ENCODE measurements at regions not wholly inside any gene's neighbourhood (a gene's known extent, or its start where the extent isn't known, plus 50 kb on each side); places are given as distances from the start of the nearest gene placed in this dataset.

- Histone ChIP-seq H3K4me3 (no peak overlapping the region), H3K36me3 (no peaks in the 10 kb centered on the region), H3K27ac (no peak overlapping the region), H3K9me3 (no peaks in the 10 kb centered on the region), H3K4me1 (no peaks in the 10 kb centered on the region), H3K27me3 (no peaks in the 10 kb centered on the region)
- no peak for DNase-seq
- TF ChIP-seq CTCF (IDR thresholded peaks at IDR 0.05) (no peak), POLR2A (IDR thresholded peaks at IDR 0.05) (no peak)
Observed at GRCh38 chr13:71962735-71963134, 95.7 kb upstream of the DACH1 start.

GRCh38 chr13:71962126-71962525 lies 95.1 kb upstream of the DACH1 start:
- no peaks in the 10 kb centered on the region for H3K36me3 ChIP-seq
- no peaks in the 10 kb centered on the region for H3K4me1 ChIP-seq
- no peak overlapping the region for H3K27ac ChIP-seq
- no peak for DNase-seq
- TF ChIP-seq POLR2A (IDR thresholded peaks at IDR 0.05), result no peak
- no peak for TF ChIP-seq CTCF (IDR thresholded peaks at IDR 0.05)
- no peaks in the 10 kb centered on the region for H3K9me3 ChIP-seq
- H3K4me3 ChIP-seq, result no peak overlapping the region
- H3K27me3 ChIP-seq, result no peaks in the 10 kb centered on the region

- no peak for DNase-seq
- no peaks in the 10 kb centered on the region for H3K27me3 ChIP-seq
- TF ChIP-seq POLR2A (IDR thresholded peaks at IDR 0.05) (no peak), CTCF (IDR thresholded peaks at IDR 0.05) (no peak)
- H3K4me3 ChIP-seq, result no peak overlapping the region
- no peak overlapping the region for H3K27ac ChIP-seq
- H3K4me1 ChIP-seq, result no peaks in the 10 kb centered on the region
- no peaks in the 10 kb centered on the region for H3K9me3 ChIP-seq
- no peaks in the 10 kb centered on the region for H3K36me3 ChIP-seq
Observed at GRCh38 chr13:71949441-71949840, 82.4 kb upstream of the DACH1 start.

GRCh38 chr13:71939186-71939585 lies 72.2 kb upstream of the DACH1 start:
- no peaks in the 10 kb centered on the region for H3K4me1 ChIP-seq
- H3K36me3 ChIP-seq, result no peaks in the 10 kb centered on the region
- no peaks in the 10 kb centered on the region for H3K27me3 ChIP-seq
- H3K9me3 ChIP-seq, result no peaks in the 10 kb centered on the region
- DNase-seq, result no peak
- H3K27ac ChIP-seq, result no peak overlapping the region
- H3K4me3 ChIP-seq, result no peak overlapping the region
- no peak for TF ChIP-seq CTCF (IDR thresholded peaks at IDR 0.05)
- TF ChIP-seq POLR2A (IDR thresholded peaks at IDR 0.05), result no peak

- no peaks in the 10 kb centered on the region for H3K27me3 ChIP-seq
- H3K4me1 ChIP-seq, result no peaks in the 10 kb centered on the region
- TF ChIP-seq POLR2A (IDR thresholded peaks at IDR 0.05) (no peak), CTCF (IDR thresholded peaks at IDR 0.05) (no peak)
- no peak overlapping the region for H3K4me3 ChIP-seq
- no peak for DNase-seq
- no peaks in the 10 kb centered on the region for H3K9me3 ChIP-seq
- no peak overlapping the region for H3K27ac ChIP-seq
- no peaks in the 10 kb centered on the region for H3K36me3 ChIP-seq
Observed at GRCh38 chr13:71935166-71935840, 68.3 kb upstream of the DACH1 start.

- Histone ChIP-seq H3K9me3 (no peaks in the 10 kb centered on the region), H3K36me3 (no peaks in the 10 kb centered on the region), H3K27me3 (no peaks in the 10 kb centered on the region), H3K4me3 (no peak overlapping the region), H3K4me1 (no peaks in the 10 kb centered on the region), H3K27ac (no peak overlapping the region)
- DNase-seq, result no peak
- TF ChIP-seq CTCF (IDR thresholded peaks at IDR 0.05) (no peak), POLR2A (IDR thresholded peaks at IDR 0.05) (no peak)
Observed at GRCh38 chr13:71924931-71925330, 57.9 kb upstream of the DACH1 start.

All from Peyer's patch (tissue), 4 donors.